Fibroblast of mammary gland (primary cell): ENCODE measurements at regions not wholly inside any gene's neighbourhood (a gene's known extent, or its start where the extent isn't known, plus 50 kb on each side); places are given as distances from the start of the nearest gene placed in this dataset.
A peak's percentile ranks its signal among the peaks of the same experiment; 100 is the strongest.

Experiments
- DNase-seq: peaks from one replicate; pipeline ENCODE4 v3.0.0-alpha.2; 2010; ENCODE audit warnings: low read depth
- H3K4me3 ChIP-seq: 2 replicates; pipeline ENCODE4 v1.5.1; 2011; ENCODE audit warnings: low read depth, mild to moderate bottlenecking, low read length, moderate library complexity; ENCODE audit not compliant: control insufficient read depth
- TF ChIP-seq, protein P1 (sequence below): conservative IDR thresholded peaks from 2 replicates; pipeline ENCODE4 v1.5.1; 2011; ENCODE audit warnings: low read depth, low read length, inconsistent platforms; ENCODE audit not compliant: control insufficient read depth, insufficient read depth

- TF ChIP-seq, protein P1, sequence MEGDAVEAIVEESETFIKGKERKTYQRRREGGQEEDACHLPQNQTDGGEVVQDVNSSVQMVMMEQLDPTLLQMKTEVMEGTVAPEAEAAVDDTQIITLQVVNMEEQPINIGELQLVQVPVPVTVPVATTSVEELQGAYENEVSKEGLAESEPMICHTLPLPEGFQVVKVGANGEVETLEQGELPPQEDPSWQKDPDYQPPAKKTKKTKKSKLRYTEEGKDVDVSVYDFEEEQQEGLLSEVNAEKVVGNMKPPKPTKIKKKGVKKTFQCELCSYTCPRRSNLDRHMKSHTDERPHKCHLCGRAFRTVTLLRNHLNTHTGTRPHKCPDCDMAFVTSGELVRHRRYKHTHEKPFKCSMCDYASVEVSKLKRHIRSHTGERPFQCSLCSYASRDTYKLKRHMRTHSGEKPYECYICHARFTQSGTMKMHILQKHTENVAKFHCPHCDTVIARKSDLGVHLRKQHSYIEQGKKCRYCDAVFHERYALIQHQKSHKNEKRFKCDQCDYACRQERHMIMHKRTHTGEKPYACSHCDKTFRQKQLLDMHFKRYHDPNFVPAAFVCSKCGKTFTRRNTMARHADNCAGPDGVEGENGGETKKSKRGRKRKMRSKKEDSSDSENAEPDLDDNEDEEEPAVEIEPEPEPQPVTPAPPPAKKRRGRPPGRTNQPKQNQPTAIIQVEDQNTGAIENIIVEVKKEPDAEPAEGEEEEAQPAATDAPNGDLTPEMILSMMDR, result no peak
- DNase-seq, result no peak
- no peak overlapping the region for H3K4me3 ChIP-seq
Observed at GRCh38 chr6:4314201-4314707, 178.9 kb upstream of the ECI2 start.

GRCh38 chr6:4313044-4313686 is 177.8 kb upstream of the ECI2 start:
- TF ChIP-seq, protein P1, result peak; percentile 72
- H3K4me3 ChIP-seq, result no peak overlapping the region
- DNase-seq, result peak; percentile 92

- TF ChIP-seq, protein P1, result no peak
- DNase-seq, result no peak
- H3K4me3 ChIP-seq, result no peak overlapping the region
Observed at GRCh38 chr6:4311976-4312860, 176.8 kb upstream of the ECI2 start.

DNA sequence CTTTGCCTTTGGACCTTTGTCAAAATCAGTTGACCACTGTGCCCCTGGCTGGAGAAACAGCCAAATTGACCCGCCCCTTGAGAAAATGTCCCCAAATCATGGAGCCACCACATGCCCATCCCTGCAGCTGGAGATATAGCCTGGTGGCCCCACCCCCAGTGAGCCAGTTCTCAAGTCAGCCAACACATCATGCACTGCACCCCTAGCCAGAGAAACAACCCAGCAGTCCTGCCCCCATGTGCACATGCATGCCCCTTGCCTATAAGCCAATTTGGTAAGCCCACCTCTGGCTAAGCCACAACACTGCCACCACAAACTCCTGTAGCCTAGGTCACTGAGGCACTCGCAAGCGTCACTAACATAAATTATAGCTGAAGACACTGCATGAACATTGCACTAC is 174.2 kb upstream of the ECI2 start:
- DNase-seq, result no peak
- TF ChIP-seq, protein P1, result no peak
- no peak overlapping the region for H3K4me3 ChIP-seq

DNA sequence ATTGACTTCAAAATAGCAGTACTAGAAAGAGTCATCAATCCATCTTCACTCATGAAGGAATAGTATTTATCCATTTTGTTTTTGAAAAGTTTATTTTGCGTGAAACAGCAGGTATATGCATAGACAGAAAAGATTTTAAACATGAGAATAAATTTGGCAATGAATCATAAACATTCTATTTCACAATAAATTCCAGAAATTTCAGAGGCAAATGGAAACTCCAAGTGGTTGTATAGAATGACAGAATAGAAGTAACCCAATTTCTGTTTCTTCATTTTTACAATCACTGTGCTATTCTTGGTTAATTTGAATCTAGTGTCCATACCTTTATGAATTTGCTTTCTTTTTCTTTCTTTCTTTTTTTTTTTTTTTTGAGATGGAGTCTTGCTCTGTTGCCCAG is 173.0 kb upstream of the ECI2 start:
- DNase-seq, result no peak
- no peak overlapping the region for H3K4me3 ChIP-seq
- TF ChIP-seq, protein P1, result no peak

GRCh38 chr6:4304927-4305455 is 169.6 kb upstream of the ECI2 start:
- TF ChIP-seq, protein P1, result no peak
- no peak for DNase-seq
- H3K4me3 ChIP-seq, result no peak overlapping the region
